GM21786 (cell line): ENCODE measurements at regions not wholly inside any gene's neighbourhood (a gene's known extent, or its start where the extent isn't known, plus 50 kb on each side); places are given as distances from the start of the nearest gene placed in this dataset.
"Not testable (repeated sequence)": the region's sequence is repeated elsewhere in the genome, so short reads cannot be mapped to it uniquely, and the experiment has no call there.

Source experiments
- ATAC-seq: cut with Tn5 transposase; IDR thresholded peaks from one replicate; pipeline ENCODE4 v1.9.1; 2021; ENCODE audit not compliant: unreplicated experiment

GRCh38 chr9:11701706-11702105 is 991.5 kb upstream of the TYRP1 start:
- ATAC-seq, result no peak

GRCh38 chr9:11702548-11702947 is 990.6 kb upstream of the TYRP1 start:
- ATAC-seq, result no peak

- not testable (repeated sequence) for ATAC-seq
Observed at GRCh38 chr9:11704198-11704597, 989.0 kb upstream of the TYRP1 start.

GRCh38 chr9:11708899-11709298 is 984.3 kb upstream of the TYRP1 start:
- no peak for ATAC-seq

GRCh38 chr9:11709567-11709966 is 983.6 kb upstream of the TYRP1 start:
- no peak for ATAC-seq

GRCh38 chr9:11713077-11713476 is 980.1 kb upstream of the TYRP1 start:
- ATAC-seq, result no peak

- ATAC-seq, result no peak
Observed at GRCh38 chr9:11722957-11723356, 970.2 kb upstream of the TYRP1 start.

- ATAC-seq, result no peak
Observed at GRCh38 chr9:11726659-11727058, 966.5 kb upstream of the TYRP1 start.

- no peak for ATAC-seq
Observed at GRCh38 chr9:11735391-11735790, 957.8 kb upstream of the TYRP1 start.

GRCh38 chr9:11742471-11742870 is 950.7 kb upstream of the TYRP1 start:
- ATAC-seq, result no peak

- ATAC-seq, result no peak
Observed at GRCh38 chr9:11743356-11743755, 949.8 kb upstream of the TYRP1 start.

GRCh38 chr9:11749396-11749795 is 943.8 kb upstream of the TYRP1 start:
- ATAC-seq, result no peak

- ATAC-seq, result no peak
Observed at GRCh38 chr9:11755951-11756350, 937.2 kb upstream of the TYRP1 start.

GRCh38 chr9:11757408-11757807 is 935.8 kb upstream of the TYRP1 start:
- no peak for ATAC-seq

- no peak for ATAC-seq
Observed at GRCh38 chr9:11758016-11758415, 935.2 kb upstream of the TYRP1 start.

- no peak for ATAC-seq
Observed at GRCh38 chr9:11779971-11780370, 913.2 kb upstream of the TYRP1 start.

GRCh38 chr9:11792870-11793269 is 900.3 kb upstream of the TYRP1 start:
- ATAC-seq, result no peak

- no peak for ATAC-seq
Observed at GRCh38 chr9:11794984-11795383, 898.2 kb upstream of the TYRP1 start.

GRCh38 chr9:11805969-11806368 is 887.2 kb upstream of the TYRP1 start:
- no peak for ATAC-seq

- ATAC-seq, result no peak
Observed at GRCh38 chr9:11821306-11821975, 871.7 kb upstream of the TYRP1 start.

- no peak for ATAC-seq
Observed at GRCh38 chr9:11828201-11828600, 865.0 kb upstream of the TYRP1 start.

GRCh38 chr9:11833056-11833455 is 860.1 kb upstream of the TYRP1 start:
- ATAC-seq, result no peak

- ATAC-seq, result no peak
Observed at GRCh38 chr9:11868795-11869194, 824.4 kb upstream of the TYRP1 start.
